Lung (tissue), 11 donors: ENCODE measurements at regions not wholly inside any gene's neighbourhood (a gene's known extent, or its start where the extent isn't known, plus 50 kb on each side); places are given as distances from the start of the nearest gene placed in this dataset.

Source experiments
- ATAC-seq: fragments of 200-7000 bp; cut with Tn5 transposase; one replicate; pipeline ENCODE4 v1.9.1; 2020; ENCODE audit warnings: moderate number of reproducible peaks; ENCODE audit not compliant: insufficient read depth, low FRiP score
- DNase-seq, 3 donors: peaks; one replicate each; pipeline ENCODE4 v3.0.0-alpha.2; 2013 to 2017
- H3K27ac ChIP-seq, 2 donors: one replicate each; pipeline ENCODE4 v1.5.1; 2013; ENCODE audit warnings: mild to moderate bottlenecking in 2 of 2, moderate library complexity in 2 of 2, control low read depth in 1 of 2, inconsistent platforms in 1 of 2, low read depth in 1 of 2, low read length in 1 of 2
- H3K27me3 ChIP-seq, 3 donors: one replicate each; pipeline ENCODE4 v1.5.1; 2013; ENCODE audit warnings: low read length in 2 of 3; ENCODE audit not compliant: control insufficient read depth in 3 of 3, insufficient read depth in 3 of 3
- H3K36me3 ChIP-seq, 4 donors: one replicate each; pipeline ENCODE4 v1.5.1; 2013; ENCODE audit warnings: low read length in 4 of 4, mild to moderate bottlenecking in 1 of 4, moderate library complexity in 1 of 4; ENCODE audit not compliant: control insufficient read depth in 4 of 4, insufficient read depth in 4 of 4
- H3K4me1 ChIP-seq, 5 donors: one replicate each; pipeline ENCODE4 v1.5.1; 2013; ENCODE audit warnings: low read length in 5 of 5, mild to moderate bottlenecking in 2 of 5, moderate library complexity in 1 of 5; ENCODE audit not compliant: control insufficient read depth in 5 of 5, insufficient read depth in 5 of 5
- H3K4me3 ChIP-seq: one replicate; pipeline ENCODE4 v1.5.1; 2013; ENCODE audit warnings: mild to moderate bottlenecking, control low read depth, moderate library complexity
- H3K9ac ChIP-seq, 2 donors: one replicate each; pipeline ENCODE4 v1.5.1; 2013; ENCODE audit warnings: low read length in 2 of 2, control low read depth in 1 of 2; ENCODE audit not compliant: insufficient read depth in 1 of 2
- H3K9me3 ChIP-seq, 4 donors: one replicate each; pipeline ENCODE4 v1.5.1; 2013; ENCODE audit warnings: low read length in 3 of 4, mild to moderate bottlenecking in 1 of 4, moderate library complexity in 1 of 4; ENCODE audit not compliant: control insufficient read depth in 4 of 4, insufficient read depth in 3 of 4
- WGBS, 2 donors: extraction: QIAGEN DNeasy Blood & Tissue Kit; methylation state at CpG; one replicate each; pipeline ENCODE4 v1.1.7; 2013; 5-methylcytosine and 5-hydroxymethylcytosine counted together
- TF ChIP-seq, protein P1 (sequence below): IDR thresholded peaks from 2 replicates; pipeline ENCODE4 v1.5.1; 2012; ENCODE audit warnings: mild to moderate bottlenecking; ENCODE audit errors: control extremely low read depth, extremely low read depth
- donor health status: control.
- donor health status: control.
- donor health status: Bipolar disorder and iron deficiency.
- donor health status: healthy.
- donor health status: DM: yes; HTN: yes; CAD: no.

DNA sequence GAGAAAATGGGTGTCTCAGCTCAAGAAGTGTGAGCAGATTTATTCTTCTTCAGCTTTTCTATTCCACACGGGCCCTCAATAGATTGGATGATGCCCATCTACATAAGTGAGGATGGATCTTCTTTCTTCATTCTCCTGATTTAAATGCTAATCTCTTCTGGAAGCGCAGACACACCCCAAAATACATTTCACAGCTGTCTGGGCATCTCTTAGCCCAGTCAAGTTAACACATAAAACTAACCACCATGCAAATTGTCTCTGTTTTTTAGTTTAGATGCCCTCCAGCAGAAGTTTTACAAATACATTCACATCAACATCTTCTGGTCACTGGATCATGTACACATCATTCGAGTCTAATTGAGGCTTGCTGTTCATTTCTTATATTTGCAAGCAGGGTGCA, 249.0 kb upstream of the VCX3A start:
- DNase-seq (no peak), ATAC-seq (no peak)
- TF ChIP-seq, protein P1, sequence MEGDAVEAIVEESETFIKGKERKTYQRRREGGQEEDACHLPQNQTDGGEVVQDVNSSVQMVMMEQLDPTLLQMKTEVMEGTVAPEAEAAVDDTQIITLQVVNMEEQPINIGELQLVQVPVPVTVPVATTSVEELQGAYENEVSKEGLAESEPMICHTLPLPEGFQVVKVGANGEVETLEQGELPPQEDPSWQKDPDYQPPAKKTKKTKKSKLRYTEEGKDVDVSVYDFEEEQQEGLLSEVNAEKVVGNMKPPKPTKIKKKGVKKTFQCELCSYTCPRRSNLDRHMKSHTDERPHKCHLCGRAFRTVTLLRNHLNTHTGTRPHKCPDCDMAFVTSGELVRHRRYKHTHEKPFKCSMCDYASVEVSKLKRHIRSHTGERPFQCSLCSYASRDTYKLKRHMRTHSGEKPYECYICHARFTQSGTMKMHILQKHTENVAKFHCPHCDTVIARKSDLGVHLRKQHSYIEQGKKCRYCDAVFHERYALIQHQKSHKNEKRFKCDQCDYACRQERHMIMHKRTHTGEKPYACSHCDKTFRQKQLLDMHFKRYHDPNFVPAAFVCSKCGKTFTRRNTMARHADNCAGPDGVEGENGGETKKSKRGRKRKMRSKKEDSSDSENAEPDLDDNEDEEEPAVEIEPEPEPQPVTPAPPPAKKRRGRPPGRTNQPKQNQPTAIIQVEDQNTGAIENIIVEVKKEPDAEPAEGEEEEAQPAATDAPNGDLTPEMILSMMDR: no peak
- H3K27ac ChIP-seq: no peak overlapping the region
- no peaks in the 10 kb centered on the region for H3K4me1 ChIP-seq
- H3K9ac ChIP-seq: no peak overlapping the region
- peaks cover 0 to 27% (median 2%) of the 10 kb centered on the region in 3 donors for H3K27me3 ChIP-seq
- H3K4me3 ChIP-seq: no peak overlapping the region
- H3K36me3 ChIP-seq: no peaks in the 10 kb centered on the region
- 86 to 92% methylated on average over 3 of the region's 3 CpGs for WGBS, 2 donors
- no peaks in the 10 kb centered on the region for H3K9me3 ChIP-seq

DNA sequence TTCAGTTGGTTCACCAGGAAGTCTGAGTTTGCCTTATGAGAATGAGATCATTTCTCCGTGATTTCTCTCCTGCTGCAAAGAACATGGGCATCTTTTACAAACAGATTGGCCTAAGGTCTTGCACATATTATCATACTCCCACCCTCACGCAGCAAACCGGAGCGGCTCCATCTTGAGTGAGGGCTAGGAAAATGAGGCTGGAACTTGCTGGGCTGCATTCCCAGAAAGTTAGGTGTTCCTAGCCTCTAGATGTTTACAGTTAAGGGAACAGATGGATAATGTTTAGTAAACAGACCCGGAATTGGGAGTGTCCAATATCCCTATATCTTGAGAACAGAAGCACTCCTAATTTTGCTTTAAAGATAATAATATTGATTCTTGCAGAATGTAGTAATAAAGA, 247.9 kb upstream of the VCX3A start:
- H3K9ac ChIP-seq: no peak overlapping the region
- no peaks in the 10 kb centered on the region for H3K9me3 ChIP-seq
- DNase-seq (no peak), ATAC-seq (no peak)
- no peaks in the 10 kb centered on the region for H3K4me1 ChIP-seq
- no peaks in the 10 kb centered on the region for H3K36me3 ChIP-seq
- 83 to 93% methylated on average over 5 of the region's 5 CpGs for WGBS, 2 donors
- TF ChIP-seq, protein P1: no peak
- no peak overlapping the region for H3K27ac ChIP-seq
- H3K27me3 ChIP-seq: peaks cover 0 to 35% (median 7%) of the 10 kb centered on the region in 3 donors
- no peak overlapping the region for H3K4me3 ChIP-seq

DNA sequence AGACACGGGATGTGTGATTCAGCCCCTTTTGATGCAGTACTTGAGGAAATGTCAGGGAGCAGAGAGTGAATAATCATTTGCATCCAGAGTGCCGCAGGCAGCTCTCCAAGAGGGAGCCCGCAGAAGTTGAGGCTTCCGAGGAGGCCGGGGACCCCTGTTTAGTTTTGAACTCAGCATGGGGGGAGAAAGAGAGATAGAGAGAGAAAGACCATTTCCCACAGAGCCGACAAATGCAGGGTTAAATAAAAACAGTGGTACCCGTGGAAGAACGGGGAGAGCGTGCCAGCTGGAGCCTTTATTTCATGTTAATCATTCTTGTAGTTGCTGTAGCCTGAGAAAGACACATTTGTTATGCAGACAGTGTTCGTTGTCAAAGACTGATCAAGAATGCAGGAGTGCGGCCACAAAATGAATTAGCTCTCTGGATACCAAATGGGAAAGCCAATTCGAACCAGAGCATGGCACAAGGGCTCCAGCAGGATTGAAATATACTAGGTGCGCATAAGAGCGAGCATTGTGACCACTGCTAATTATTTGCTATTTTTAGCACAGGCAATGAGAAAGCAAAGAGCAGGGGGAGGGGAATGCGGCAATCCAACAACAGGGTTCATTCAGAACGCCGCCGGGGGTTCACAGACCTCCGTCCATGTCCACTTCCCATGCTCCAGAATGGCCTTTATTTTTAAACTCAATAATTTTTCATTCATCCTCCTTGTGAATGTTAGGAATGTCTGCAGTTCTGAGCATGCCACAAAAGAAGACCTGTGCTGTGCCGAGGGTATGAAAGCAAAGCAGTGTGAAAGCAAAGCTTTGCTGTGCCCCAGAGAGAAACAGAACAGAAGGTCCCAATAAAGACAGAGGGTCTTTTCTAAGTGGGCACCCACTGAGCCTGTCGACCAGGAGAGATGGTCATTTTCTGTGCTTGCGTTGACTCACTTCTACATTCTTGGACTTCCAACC, 243.9 kb upstream of the VCX3A start:
- H3K36me3 ChIP-seq: no peaks in the 10 kb centered on the region
- H3K27me3 ChIP-seq: peaks cover 0 to 32% (median 9%) of the 10 kb centered on the region in 3 donors
- H3K9ac ChIP-seq: no peak overlapping the region
- H3K27ac ChIP-seq: no peak overlapping the region
- H3K9me3 ChIP-seq: no peaks in the 10 kb centered on the region
- no peaks in the 10 kb centered on the region for H3K4me1 ChIP-seq
- TF ChIP-seq, protein P1: no peak
- DNase-seq (no peak), ATAC-seq (no peak)
- WGBS, 2 donors: 32 to 44% methylated on average over 22 of the region's 22 CpGs
- H3K4me3 ChIP-seq: no peak overlapping the region
